ENCODE measurements at regions not wholly inside any gene's neighbourhood (a gene's known extent, or its start where the extent isn't known, plus 50 kb on each side); places are given as distances from the start of the nearest gene placed in this dataset.

GRCh38 chr19:30674656-30675055 is 302.5 kb downstream of the ZNF536 start:
- no peak for TF ChIP-seq CTCF (IDR thresholded peaks at IDR 0.05)
- Histone ChIP-seq H3K27ac (no peak overlapping the region), H3K4me3 (no peak overlapping the region), H3K27me3 (no peaks in the 10 kb centered on the region), H3K36me3 (no peaks in the 10 kb centered on the region), H3K4me1 (peaks cover 0 to 7% of the 10 kb centered on the region in 2 donors), H3K9me3 (no peaks in the 10 kb centered on the region)
- no peak for DNase-seq (ENCODE audit: low spot score)

- no peak for DNase-seq (ENCODE audit: low spot score)
- TF ChIP-seq CTCF (IDR thresholded peaks at IDR 0.05) = no peak
- H3K27me3 ChIP-seq = no peaks in the 10 kb centered on the region
- peaks cover 0 to 15% of the 10 kb centered on the region in 2 donors for H3K4me1 ChIP-seq
- H3K9me3 ChIP-seq = no peaks in the 10 kb centered on the region
- no peak overlapping the region for H3K27ac ChIP-seq
- no peak overlapping the region for H3K4me3 ChIP-seq
- no peaks in the 10 kb centered on the region for H3K36me3 ChIP-seq
Measured at GRCh38 chr19:30673336-30673735, 301.2 kb downstream of the ZNF536 start.

GRCh38 chr19:30672926-30673325 is 300.7 kb downstream of the ZNF536 start:
- Histone ChIP-seq H3K4me3 (no peak overlapping the region), H3K9me3 (no peaks in the 10 kb centered on the region), H3K36me3 (no peaks in the 10 kb centered on the region), H3K27ac (no peak overlapping the region), H3K4me1 (peaks cover 0 to 15% of the 10 kb centered on the region in 2 donors), H3K27me3 (no peaks in the 10 kb centered on the region)
- no peak for TF ChIP-seq CTCF (IDR thresholded peaks at IDR 0.05)
- no peak for DNase-seq (ENCODE audit: low spot score)

- Histone ChIP-seq H3K27ac (peak overlapping the region in 1 of 2 donors; percentile 58), H3K4me3 (no peak overlapping the region), H3K4me1 (peaks cover 0 to 15% of the 10 kb centered on the region in 2 donors), H3K36me3 (no peaks in the 10 kb centered on the region), H3K27me3 (no peaks in the 10 kb centered on the region), H3K9me3 (no peaks in the 10 kb centered on the region)
- no peak for TF ChIP-seq CTCF (IDR thresholded peaks at IDR 0.05)
- DNase-seq (ENCODE audit: low spot score) = no peak
Measured at GRCh38 chr19:30671622-30672051, 299.5 kb downstream of the ZNF536 start.

GRCh38 chr19:30671367-30671619 is 299.1 kb downstream of the ZNF536 start:
- no peaks in the 10 kb centered on the region for H3K27me3 ChIP-seq
- no peaks in the 10 kb centered on the region for H3K36me3 ChIP-seq
- no peaks in the 10 kb centered on the region for H3K9me3 ChIP-seq
- peak overlapping the region in 1 of 2 donors; percentile 24 for H3K27ac ChIP-seq
- no peak for DNase-seq (ENCODE audit: low spot score)
- H3K4me3 ChIP-seq = no peak overlapping the region
- no peak for TF ChIP-seq CTCF (IDR thresholded peaks at IDR 0.05)
- H3K4me1 ChIP-seq = peaks cover 0 to 15% of the 10 kb centered on the region in 2 donors

- Histone ChIP-seq H3K4me3 (no peak overlapping the region), H3K4me1 (peaks cover 0 to 15% of the 10 kb centered on the region in 2 donors), H3K9me3 (no peaks in the 10 kb centered on the region), H3K27me3 (no peaks in the 10 kb centered on the region), H3K27ac (peak overlapping the region in 1 of 2 donors; percentile 24), H3K36me3 (no peaks in the 10 kb centered on the region)
- DNase-seq (ENCODE audit: low spot score) = no peak
- no peak for TF ChIP-seq CTCF (IDR thresholded peaks at IDR 0.05)
Measured at GRCh38 chr19:30670562-30671366, 298.6 kb downstream of the ZNF536 start.

Measured in right atrium auricular region (tissue), 2 donors.